Neural cell (in vitro differentiated cells): ENCODE measurements at regions not wholly inside any gene's neighbourhood (a gene's known extent, or its start where the extent isn't known, plus 50 kb on each side); places are given as distances from the start of the nearest gene placed in this dataset.

ENCODE experiments used
- EZH2 ChIP-seq: fragments of 200-600, 300-800 bp; shearing (Covaris generic), sonication (generic); IDR thresholded peaks from 2 replicates; pipeline ENCODE4 v1.6.1; 2014; ENCODE audit warnings: antibody characterized with exemption, low read length, borderline replicate concordance, mild to moderate bottlenecking; ENCODE audit not compliant: insufficient read depth, poor library complexity, severe bottlenecking
- POLR2AphosphoS5 ChIP-seq: IDR thresholded peaks from 2 replicates; pipeline ENCODE4 v1.6.1; 2012
- TF ChIP-seq, protein P1 (sequence below): fragments of 450-650 bp; IDR thresholded peaks from 2 replicates; pipeline ENCODE4 v1.5.1; 2014; ENCODE audit warnings: antibody characterized with exemption, mild to moderate bottlenecking, moderate library complexity; ENCODE audit not compliant: poor library complexity, severe bottlenecking

DNA sequence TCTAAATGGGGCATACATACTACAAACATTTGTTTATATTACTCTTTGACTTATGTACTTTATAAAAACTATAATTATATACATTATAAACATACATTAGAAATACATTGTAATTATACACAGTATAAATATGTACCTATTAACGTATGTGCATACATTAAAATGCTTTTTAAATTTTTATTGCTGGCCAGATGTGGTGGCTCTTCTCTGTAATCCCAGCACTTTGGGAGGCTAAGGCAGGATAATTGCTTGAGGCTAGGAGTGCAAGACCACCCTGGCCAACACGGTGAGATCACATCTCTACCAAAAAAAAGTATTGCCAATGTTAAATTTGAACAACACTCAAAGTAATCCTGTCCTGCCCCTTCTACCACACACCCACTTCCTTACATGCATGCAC lies 1037.0 kb downstream of the GRM8 start:
- TF ChIP-seq EZH2, result no peak
- TF ChIP-seq POLR2AphosphoS5, result no peak
- TF ChIP-seq, protein P1, sequence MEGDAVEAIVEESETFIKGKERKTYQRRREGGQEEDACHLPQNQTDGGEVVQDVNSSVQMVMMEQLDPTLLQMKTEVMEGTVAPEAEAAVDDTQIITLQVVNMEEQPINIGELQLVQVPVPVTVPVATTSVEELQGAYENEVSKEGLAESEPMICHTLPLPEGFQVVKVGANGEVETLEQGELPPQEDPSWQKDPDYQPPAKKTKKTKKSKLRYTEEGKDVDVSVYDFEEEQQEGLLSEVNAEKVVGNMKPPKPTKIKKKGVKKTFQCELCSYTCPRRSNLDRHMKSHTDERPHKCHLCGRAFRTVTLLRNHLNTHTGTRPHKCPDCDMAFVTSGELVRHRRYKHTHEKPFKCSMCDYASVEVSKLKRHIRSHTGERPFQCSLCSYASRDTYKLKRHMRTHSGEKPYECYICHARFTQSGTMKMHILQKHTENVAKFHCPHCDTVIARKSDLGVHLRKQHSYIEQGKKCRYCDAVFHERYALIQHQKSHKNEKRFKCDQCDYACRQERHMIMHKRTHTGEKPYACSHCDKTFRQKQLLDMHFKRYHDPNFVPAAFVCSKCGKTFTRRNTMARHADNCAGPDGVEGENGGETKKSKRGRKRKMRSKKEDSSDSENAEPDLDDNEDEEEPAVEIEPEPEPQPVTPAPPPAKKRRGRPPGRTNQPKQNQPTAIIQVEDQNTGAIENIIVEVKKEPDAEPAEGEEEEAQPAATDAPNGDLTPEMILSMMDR, result no peak
